AG08395 (cell line): ENCODE measurements at regions not wholly inside any gene's neighbourhood (a gene's known extent, or its start where the extent isn't known, plus 50 kb on each side); places are given as distances from the start of the nearest gene placed in this dataset.
A peak's percentile ranks its signal among the peaks of the same experiment; 100 is the strongest.
"Not testable (repeated sequence)": the region's sequence is repeated elsewhere in the genome, so short reads cannot be mapped to it uniquely, and the experiment has no call there.

Experiments
- DNase-seq: peaks from one replicate; pipeline ENCODE4 v3.0.0; 2012; ENCODE audit warnings: mixed read lengths, low spot score

DNA sequence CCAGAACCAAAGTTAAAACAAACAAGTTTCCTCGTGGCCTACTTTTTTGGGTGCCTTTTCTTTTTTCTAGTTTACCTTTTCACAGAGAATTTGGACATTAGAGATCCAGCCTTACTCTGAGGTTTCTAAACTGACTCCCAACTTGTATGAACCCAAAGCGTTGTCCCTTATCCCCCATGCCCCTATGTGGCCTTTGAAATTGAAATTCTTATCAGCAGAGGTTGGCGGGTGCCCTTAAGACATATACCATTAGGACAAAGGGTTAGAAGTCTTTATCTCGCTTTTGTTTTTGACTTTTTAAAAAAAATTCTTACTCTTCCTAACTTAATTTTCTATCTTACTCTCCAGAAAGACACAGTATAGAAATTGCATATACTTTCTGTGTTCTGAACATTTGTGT, 76.3 kb upstream of the C7orf33 start:
- DNase-seq = no peak

DNA sequence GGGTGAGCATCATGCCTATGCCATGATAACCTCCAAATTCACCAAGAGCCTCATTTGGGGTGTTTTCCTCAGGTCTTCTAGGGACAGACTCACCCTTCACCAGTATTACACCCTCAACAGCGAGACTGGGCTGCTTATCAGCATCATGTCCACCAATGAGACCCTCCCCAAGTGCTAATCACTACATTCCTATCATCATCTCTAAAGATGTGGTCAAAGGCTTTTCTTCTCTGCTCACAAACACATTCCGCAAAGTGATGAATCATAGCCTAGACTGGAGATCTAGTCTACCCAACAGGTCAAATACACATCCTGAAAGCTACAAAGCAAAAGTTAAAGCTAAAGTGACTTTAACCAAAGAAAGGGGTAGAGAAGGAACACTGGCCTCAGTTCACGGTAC, 75.3 kb upstream of the C7orf33 start:
- no peak for DNase-seq

GRCh38 chr7:148515728-148516695, 74.6 kb upstream of the C7orf33 start:
- DNase-seq = no peak

- DNase-seq = not testable (repeated sequence)
These were observed 71.2 kb upstream of the C7orf33 start for GRCh38 chr7:148519386-148519785.

DNA sequence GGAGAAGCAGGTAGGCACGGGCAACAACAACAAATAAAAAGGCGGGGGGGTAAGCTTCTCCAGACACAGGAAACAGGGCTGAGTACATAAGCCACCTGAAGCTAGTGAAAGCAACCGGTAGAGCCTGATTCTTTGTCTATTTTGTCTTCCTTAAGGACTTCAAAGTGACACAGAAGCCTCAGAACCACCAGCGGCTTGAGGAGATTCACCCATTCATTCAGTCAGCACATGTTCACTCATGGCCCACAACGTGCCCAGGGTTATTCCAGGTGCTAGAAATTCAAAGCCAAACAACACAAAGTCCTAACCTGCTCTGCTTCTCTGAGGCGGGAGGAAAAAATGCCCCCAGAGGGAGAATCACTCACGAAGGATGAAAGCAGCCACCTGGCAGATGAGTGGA, 69.3 kb upstream of the C7orf33 start:
- no peak for DNase-seq

- no peak for DNase-seq
These were observed 67.0 kb upstream of the C7orf33 start for GRCh38 chr7:148523550-148523949.

GRCh38 chr7:148524479-148525224, 65.9 kb upstream of the C7orf33 start:
- no peak for DNase-seq

DNA sequence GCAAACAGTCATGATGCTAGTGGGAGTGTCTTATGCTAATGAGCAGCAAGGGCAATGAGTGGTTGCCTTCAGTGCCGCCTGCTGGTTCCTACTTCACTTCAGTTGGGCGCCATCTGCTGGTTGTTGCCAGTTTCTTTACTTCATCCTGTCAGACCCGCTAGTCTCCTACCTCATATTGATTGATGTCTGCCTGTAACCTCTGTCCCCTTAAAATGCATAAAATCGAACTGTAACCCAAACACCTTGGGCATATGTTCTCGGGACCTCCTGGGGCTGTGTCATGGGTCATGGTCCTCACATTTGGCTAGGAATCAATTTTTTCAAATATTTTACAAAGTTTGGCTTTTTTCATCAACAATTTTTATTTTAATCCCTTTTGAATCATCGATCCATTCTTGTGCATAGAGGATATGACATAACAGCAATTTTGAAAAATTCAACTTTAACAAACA, 62.8 kb upstream of the C7orf33 start:
- peak; percentile 62 for DNase-seq

DNA sequence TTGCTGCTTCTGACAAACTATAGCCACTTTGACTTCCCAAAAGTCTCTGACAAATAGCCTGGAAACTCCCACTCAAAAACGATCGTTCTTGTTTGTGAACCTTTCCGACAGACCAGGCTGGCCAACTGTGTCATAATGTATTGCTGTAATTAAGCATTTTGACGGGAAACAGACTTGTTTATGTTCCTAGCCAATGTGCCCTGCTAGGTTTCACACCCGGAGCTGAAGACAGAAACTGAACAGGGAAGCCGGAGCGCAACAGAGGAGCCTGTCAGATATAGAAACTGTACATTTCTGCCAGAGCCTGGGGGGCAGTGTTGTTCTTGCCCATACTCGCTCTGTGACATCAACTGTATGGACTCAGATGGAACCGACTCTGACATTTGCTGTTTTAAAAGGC, 55.3 kb upstream of the C7orf33 start:
- DNase-seq = no peak

DNA sequence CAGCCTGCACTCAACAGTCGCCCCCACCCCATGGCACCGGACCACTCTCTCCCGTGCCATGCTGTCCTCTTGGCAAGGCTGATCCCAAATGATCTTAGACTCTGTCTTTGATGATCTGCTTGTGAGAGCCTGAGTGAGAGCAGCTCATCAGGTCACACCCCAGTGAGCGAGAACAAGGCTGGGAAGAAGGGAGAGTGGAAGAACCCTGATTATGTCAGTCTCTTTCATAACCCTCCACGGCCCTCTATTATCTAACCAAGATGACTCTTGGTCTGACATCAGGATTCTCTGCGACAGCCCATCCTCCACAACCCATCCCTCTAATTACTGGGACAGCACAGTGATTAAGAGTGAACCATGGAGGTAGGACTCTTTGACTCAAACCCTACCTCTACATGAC, 53.1 kb upstream of the C7orf33 start:
- DNase-seq = no peak

GRCh38 chr7:148540041-148540738, 50.4 kb upstream of the C7orf33 start:
- peak; percentile 85 for DNase-seq
